ENCODE measurements at regions not wholly inside any gene's neighbourhood (a gene's known extent, or its start where the extent isn't known, plus 50 kb on each side); places are given as distances from the start of the nearest gene placed in this dataset.
"Not testable (repeated sequence)": the region's sequence is repeated elsewhere in the genome, so short reads cannot be mapped to it uniquely, and the experiment has no call there.

DNA sequence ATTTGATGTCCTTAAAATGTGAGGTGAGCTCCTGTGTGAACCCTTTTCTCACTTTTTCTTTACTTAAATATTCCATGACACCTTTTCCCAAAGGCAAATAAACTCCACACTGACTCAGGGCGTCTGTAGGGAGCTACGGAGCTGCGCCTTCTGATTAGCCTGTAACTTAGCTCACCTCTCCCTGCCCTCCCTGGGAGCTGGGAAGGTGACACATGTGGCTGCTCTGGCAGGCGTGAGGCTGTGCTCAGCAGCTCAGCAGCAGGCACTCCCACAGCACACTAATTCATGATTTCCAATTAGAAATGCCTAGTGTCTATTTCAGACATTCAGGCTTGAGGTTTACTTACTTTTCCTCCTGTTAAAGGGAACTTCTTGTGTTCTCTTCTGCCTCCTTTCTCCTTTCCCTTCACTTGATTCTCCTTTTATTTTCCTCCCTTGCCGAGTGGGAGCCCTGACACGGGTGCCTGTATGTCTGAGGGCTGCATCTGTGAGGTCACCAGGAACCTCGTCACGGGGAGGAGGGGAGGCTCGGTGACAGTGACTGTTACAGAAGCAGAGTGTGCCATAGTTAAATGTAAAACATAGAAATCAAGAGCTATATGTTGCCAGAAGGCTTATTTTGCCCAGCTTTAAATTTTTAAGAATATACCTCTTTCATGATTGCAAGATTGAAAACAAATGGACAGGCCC is 437.1 kb downstream of the DCDC2C start:
- DNase-seq: peak; percentile 11

DNA sequence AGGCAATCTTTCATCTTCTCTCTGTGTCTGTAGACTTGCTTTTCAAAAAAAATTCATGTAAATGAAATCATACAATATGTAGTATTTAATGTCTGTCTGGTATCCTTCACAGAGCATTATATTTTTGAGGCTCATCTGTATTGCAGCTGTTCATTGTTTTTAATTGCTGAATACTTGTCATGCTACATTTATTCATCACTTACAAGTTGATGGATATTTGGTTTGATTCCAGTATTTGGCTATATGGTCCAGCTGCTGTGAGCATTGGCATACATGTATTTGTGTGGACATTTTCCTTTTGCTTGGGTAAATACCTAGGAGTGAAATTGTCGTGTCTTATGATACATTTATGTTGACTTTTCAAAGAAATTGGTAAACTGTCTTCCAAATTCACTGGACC is 441.4 kb downstream of the DCDC2C start:
- DNase-seq: no peak

DNA sequence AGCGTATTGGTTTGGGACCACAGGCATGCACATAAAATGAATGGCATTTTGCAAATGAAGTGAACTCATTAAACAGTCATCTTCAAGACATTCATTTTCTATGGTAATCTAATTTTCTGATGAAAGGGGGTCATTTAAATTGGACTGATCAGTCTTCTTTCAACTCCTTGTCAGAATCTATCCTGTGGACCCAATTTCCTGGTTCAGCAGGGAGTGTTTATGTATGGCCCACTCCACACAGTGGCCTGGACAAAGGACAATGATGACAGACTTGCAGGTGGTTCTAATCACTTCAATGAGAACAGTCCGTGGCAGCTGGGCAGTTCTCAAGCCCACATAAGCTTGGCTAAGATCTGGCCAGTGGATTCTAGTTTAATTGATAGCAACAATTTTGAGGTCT is 448.1 kb downstream of the DCDC2C start:
- DNase-seq: no peak

DNA sequence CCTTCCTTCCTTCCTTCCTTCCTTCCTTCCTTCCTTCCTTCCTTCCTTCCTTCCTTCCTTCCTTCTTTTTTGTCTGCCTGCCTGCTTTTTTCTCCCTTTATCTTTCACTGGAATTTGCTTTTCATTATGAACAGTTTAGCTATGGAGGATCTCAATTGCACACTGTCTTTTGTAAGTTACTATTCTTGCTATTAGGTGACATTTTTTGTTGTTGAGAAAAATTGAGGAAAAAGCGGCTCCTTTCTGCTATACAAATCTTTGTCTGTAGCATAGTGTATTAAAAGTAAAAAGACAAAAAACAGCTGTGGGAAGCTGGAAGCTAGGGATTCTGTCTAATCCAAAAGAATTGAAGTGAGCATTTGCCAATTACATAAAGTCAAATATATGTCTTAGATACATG is 448.7 kb downstream of the DCDC2C start:
- DNase-seq: no peak

DNA sequence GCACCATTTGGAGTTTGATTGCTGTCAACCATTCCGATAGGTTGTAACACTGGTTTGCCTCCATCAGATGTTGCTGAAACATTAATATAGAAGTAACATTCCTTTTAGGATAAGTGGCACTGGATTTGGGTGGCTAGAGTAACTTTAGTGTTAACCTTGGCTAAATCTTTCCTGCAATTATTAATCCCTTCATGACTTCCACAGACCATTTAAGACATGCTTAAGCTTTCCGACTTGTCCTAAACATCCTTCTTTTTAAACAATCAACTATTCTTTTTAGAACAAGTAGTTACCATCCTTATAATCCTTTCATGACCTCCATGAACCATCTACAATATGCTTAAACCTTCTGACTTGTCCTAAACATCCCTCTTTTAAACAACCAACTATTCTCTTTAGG is 465.5 kb downstream of the DCDC2C start:
- DNase-seq: no peak

DNA sequence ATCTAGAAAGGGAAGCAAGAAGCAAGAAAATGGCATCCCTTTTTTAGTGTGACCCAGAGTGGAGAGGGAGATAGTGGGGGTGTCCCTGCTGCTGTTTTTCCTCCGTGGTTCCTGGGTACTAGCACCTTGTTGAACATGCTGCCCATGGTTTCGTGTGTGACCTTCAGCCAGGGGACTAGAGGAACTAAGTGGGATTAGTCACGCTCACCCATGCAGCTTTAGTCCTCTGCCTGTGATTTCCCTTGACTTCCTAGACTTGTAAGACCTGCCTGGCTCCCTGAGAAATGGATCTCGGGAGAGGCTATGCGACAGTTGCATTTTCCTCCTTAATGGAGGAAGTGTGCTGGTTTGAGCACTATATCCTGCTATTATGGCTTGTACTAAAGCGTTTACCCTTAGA is 471.4 kb downstream of the DCDC2C start:
- DNase-seq: no peak

DNA sequence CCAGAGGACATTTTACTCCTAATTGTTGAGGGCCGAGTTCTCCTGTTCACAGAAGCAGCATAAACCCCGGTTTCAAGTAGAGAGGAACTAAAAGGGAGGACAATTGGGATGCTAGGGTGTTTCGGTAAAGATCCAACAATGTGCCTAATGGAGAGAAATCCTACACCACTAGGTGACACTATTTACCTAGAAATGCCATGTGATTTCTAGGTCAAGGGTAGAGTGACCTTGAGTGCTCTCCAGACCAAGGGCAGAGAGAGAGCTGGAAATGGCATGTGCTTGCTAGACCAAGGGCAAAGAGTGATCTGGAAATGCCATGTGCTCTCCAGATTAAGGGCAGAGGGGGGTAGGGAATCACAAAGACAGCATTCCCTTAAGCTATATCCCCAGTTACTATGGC is 472.0 kb downstream of the DCDC2C start:
- DNase-seq: no peak

DNA sequence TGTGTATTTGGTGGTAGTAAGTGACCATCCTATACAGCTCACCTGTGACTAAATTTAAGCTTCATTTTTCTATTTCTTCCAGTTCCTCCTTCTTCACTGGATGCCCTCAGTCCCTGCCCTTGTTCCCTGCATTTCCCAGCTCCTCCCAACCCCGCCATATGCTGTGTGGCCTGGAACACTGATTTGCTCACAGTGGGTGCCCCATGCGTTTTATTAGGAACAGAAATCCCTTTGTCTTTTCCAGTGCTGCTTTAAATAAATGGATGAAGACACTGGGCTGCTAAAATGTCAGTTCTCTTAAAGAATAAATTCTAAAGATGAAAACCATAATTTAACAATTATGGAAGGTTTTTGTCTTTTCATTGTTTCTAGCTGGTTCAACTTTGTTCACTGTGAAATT is 477.3 kb downstream of the DCDC2C start:
- DNase-seq: no peak

DNA sequence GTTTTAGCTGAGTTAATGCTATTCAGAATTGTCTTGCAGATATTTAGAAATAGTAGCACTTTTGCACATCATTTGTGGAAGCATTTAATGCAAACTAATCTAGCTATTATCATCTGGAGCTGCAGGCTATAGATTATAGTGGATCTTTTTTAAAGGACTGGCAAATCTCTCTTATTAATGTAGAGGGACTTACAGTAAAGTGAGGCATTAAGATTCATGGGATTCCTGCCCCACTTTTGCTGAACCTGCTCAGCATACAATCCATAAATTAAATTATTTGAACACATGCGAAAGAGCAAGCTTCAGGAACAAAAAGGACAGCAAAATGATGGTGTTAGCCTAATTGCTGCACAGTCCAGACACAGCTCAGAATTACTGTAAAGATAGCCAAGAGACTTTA is 477.7 kb downstream of the DCDC2C start:
- no peak for DNase-seq

DNA sequence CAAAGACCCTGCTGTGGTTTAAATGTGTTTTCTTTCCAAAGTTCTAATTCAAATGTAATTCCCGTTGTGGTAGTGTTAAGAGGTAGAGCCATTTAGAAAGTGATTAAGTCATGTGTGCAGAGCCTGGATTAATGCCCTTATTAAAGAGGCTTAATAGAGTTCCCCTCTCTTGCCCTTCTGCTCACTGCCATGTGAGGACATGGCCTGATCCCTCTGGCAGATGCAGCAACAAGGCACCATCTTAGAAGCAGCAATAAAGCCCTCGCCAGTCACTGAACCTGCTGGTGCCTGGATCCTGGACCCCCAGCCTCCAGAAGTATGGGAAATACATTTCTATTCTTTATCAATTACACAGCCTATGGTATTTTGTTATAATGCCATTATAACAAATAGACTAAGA is 485.2 kb downstream of the DCDC2C start:
- no peak for DNase-seq

DNA sequence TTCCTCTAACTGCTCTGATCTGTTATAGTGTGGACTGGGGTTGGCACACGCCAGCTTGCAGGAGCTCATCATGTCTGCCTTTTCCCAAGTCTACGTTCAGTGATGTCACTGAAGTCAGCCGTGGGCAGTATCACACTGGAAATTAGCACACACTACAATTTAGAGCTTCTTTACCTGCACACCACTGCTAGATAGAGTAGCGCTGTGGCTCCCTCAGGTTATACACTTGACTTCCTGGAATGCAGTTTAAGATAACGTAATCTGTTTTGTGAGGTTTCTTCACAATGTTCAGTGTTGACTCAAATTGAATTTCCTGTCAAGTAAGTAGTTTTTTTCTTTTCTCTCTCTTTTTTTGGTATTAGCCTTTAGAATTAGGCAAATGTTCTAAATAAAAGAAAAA is 487.2 kb downstream of the DCDC2C start:
- DNase-seq: no peak

DNA sequence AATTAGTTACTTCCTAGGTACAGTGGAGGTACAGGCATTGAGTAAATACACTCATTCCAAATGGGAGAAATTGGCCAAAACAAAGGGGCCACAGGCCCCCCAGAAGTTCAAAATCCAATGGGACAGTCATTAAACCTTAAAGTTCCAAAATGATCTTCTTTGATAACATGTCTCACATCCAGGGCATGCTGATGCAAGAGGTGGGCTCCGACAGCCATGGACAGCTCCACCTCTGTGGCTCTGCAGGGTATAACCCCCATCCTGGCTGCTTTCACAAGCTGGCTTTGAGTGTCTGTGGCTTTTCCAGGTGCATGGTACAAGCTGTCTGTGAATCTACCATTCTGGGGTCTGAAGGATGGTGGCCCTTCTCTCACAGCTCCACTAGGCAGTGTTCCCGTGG is 488.7 kb downstream of the DCDC2C start:
- no peak for DNase-seq

DNA sequence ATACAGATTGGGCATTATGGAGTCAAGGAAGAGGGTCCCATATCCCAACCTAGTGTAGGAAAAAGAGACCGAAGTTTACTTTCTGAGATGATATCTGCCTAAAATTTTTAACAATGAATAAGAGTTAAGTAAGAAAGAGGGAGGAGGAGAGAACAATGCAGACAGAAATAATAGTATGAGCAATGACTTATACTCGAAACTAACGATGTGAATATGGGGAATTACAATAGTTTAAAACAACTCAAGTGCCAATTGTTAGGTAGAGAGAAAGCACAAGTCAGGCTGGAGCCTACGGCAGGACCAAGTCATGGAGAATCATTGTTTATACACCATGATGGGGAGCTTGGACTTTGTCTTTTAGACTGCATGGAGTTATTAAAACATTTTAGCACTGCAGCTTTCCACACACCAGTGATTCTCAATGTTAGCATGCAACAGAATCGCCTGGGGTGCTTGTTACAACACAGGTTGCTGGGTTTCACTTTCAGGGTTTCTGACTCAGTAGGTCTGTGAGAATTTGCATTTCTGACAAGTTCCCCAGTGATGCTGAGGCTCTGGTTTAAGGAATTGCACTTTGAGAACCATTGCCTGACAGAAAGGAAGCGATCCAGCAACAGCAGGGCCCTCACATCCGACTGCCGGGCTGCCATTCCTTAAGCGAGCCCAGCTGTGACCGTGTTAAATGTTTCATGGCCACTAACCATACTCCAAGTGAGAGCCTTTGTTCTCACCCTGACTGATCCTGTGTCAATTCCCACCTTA is 511.2 kb downstream of the DCDC2C start:
- no peak for DNase-seq

DNA sequence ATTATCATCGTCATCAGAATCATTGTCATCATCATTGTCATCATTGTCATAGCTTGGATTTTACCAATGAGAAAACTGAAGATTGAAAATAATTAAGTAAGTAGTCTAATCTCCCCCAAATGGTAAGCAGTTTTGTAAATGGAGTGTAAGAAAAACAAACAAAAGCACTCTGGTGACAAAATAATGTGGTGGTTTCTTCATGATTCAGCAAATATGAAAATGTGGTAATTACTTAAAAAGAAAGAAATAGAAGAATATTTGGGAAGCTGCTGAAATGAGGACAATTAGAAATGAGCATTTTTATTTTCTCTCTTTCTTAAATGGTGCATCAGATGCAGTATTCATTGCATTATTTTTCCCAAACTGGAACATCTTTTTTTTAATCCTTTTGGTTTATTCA is 514.4 kb downstream of the DCDC2C start:
- DNase-seq: no peak

DNA sequence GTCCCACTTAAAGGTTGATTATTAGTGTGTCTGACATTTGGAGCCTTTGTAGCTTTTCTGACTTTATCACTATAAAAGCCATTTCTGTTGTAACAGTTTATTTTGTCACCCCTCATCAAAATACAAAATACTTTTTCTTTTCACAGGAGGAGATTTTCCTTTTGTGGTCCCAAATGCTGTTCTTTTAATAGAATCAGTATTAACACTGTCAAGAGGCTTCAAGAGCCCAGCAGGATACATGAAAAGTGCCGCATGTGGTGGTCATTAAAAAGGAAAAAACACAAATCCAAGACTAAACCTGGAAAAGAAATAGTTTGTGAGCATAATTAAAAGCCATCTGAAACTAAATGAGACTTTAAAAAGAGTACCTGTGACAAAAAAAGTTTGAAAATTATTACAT is 515.7 kb downstream of the DCDC2C start:
- no peak for DNase-seq

DNA sequence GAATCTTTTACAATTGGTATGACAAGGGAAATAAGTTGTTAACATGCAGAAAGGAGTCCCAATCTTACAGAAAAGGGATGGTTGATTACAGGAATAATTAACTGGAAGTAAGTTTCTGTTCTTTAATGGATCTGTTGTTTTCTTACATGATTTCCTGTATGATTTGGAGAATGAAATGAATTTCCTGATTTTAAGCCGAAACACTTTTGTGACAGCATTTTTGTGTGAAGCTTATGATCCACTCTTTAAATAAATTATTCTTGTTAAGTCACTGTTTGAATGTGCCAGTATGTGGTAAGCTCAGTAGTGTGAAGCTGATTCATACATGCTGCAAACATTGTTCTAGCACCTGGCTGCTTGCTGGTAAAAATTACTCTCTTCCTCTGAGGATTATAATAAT is 516.2 kb downstream of the DCDC2C start:
- DNase-seq: no peak

DNA sequence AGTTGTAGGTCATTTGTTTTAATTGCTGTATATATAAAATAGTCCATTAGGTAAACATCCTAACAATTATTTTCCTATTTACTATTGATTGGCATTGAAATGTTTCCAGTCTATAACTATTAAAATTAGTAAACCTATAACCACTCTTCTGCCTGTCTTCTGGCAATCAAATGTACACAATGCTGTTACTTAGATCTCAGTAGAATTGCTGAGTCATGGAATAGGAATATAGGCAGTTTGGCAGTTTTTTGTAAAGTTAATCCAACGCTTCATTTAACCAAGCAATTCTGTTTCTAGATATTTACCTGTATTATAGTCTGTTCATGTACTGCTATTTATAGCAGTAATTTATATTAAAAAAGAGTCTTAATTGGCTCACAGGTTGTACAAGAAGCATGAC is 518.1 kb downstream of the DCDC2C start:
- no peak for DNase-seq

DNA sequence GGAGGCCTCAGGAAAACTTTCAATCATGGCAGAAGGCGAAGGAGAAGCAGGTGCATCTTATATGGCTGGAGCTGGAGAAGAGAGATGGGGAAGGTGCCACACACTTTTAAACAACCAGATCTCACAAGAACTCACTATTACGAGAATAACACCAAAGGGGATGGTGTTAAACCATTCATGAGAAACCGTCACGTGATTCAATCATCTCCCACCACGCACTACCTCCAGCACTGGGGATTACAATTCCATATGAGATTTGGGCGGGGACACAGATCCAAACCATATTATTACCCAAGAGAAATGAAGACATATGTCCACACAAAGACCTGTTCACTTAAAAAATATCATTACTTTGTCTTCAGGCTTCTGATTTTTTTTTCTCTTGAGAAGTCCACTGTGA is 518.5 kb downstream of the DCDC2C start:
- DNase-seq: no peak

DNA sequence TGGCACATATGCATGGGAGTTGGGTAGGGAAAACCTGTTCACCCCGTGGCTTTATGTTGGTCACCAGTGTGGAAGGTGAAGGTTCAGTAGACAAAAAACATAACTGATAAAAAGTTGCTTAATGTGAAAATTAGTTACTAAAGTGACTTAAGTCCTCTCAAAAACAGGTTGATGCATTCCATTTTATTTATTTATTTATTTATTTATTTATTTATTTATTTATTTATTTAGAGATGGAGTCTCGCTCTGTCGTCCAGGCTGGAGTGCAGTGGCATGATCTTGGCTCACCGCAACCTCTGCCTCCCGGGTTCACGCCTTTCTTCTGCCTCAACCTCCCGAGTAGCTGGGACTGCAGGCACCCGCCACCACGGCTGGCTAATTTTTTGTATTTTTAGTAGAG is 541.0 kb downstream of the DCDC2C start:
- DNase-seq: not testable (repeated sequence)

DNA sequence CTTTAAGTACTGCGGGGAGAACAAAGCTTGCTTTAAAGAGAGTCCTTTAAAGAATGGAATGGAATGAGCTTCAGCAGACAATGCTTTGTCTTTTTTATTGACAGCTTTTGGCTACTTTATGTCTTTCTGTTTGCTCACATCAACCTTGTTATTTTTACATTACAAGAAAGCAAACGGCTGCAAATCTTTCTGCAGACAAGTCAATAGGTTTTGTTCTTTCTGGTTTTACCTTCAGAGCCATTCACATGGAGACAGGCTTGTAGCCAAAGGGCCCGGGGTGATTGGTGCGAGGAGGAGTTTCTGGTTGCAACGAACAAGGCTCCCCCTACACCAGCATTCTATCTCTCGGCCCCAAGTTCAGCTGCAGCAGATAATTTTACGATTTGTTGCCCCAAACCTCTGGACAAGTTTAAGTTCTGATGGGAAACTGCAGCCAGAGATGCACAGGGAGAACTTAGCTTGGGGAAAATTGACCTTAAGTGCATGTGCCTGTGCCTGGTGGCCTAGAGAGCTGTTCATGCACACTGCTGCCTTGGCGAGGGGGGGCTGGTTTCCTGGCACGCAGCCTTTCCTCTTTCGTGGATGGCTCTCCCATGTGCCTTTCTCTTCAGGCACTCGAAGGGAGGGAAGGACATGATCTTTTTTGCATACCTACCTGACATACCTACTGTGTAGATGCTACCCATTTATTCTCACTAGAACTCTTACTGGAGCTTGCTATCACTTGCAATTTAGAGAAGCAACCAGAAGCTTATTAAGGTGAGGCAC is 543.2 kb downstream of the DCDC2C start:
- peak; percentile 22 for DNase-seq

DNA sequence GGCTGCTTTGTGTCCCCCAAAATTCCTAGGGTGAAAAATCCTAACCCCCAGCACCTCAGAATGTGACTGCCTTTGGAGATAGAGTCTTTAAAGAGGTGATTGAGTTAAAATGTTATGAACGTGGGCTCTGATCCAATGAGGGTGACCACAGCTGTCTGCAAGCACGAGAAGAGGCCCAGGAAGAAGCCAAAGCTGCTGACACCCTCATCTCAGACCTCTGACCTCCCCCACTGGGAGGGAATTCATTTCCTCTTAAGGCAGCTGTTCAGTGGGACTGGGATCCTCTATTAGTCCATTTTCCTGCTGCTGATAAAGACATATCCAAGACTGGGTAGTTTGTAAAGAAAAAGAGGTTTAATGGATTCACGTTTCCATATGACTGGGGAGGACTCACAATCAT is 544.4 kb downstream of the DCDC2C start:
- no peak for DNase-seq

DNA sequence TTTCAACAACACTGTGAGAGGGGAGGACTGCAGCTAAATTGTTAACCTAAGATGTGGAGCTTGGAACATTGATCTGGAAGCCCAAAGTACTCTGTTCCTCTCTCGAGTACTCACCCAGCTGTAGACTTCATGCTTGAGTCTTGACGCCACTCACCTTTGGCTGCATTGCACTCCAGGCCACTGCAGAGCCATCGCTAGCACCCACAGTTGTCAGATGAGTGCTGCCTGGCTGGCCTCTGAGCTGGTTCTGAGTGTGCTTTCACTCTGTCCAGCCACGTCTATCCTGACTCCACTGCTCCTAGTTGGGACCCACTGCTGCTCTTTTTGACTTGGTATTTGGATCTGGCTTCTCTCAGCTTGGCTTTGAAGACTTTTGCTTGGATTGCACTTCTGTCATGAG is 552.1 kb downstream of the DCDC2C start:
- no peak for DNase-seq

DNA sequence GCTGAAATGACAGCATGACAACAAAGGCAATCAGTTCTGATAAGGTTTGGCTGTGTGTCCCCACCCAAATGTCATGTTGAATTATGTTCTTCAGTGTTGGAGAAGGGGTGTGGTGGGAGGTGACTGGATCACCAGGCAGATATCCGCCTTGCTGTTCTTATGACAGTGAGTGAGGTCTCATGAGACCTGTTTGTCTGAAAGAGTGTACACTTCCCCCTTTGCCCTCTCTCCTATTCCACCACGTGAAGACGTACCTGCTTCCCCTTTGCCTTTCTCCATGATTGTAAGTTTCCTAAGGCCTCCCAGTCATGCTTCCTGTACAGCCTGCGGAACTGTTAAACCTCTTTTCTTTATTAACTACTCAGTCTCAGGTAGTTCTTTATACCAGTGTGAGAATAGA is 553.0 kb downstream of the DCDC2C start:
- DNase-seq: no peak

DNA sequence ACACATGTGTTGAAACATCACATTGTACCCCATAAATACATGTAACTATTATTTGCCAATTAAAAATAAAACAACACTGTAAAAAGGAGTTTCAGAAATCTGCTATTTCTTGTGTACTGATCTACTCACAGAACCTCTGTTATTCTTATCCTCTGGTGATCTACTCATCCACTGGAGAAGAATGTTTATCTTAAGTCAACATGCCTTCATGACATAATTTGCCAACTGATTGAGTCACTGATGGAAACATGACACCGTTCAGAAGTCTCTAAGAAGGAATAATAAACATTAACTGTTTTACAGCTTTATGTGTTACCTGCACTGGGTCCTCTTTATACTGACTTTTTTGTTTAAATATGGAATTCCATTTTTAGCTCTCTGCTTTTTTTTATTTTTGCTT is 555.2 kb downstream of the DCDC2C start:
- peak; percentile 87 for DNase-seq
